A549 (cell line): ENCODE measurements at regions not wholly inside any gene's neighbourhood (a gene's known extent, or its start where the extent isn't known, plus 50 kb on each side); places are given as distances from the start of the nearest gene placed in this dataset.

ENCODE experiments used
- ATAC-seq, 2 experiments: fragments of 200-7000 bp in 1 of 2; fragments of >200 bp in 1 of 2; cut with Nextera tagmentation in 1 of 2; cut with Tn5 transposase in 1 of 2; 3 replicates each; pipeline versions ENCODE4 v1.8.0 to v1.9.1; 2018 to 2020; ENCODE audit warnings: mild to moderate bottlenecking in 1 of 2, moderate library complexity in 1 of 2
- CTCF ChIA-PET: fragments of 300-600 bp; sonication (Branson Sonifier 250); formaldehyde crosslinking; extraction: SDS; loops from one replicate; lab custom pipeline; 2021; ENCODE audit warnings: antibody characterized with exemption, inconsistent platforms; lab: Yijun Ruan, JAX
- POLR2A ChIA-PET: fragments of 350-600 bp; formaldehyde crosslinking; extraction: SDS; loops from one replicate; lab custom pipeline; 2021; ENCODE audit warnings: antibody characterized with exemption, inconsistent platforms; lab: Yijun Ruan, JAX
- DNase-seq, 2 experiments: peaks; one replicate each; pipeline versions ENCODE4 v3.0.0 to v3.0.0-alpha.2; 2011 to 2016; ENCODE audit warnings: low read depth in 1 of 2, low spot score in 1 of 2
- FAIRE-seq: peaks from 2 replicates; lab custom pipeline; 2011; peaks lifted over from hg19 to GRCh38; lab: Jason Lieb, UNC
- H3K27ac ChIP-seq, 2 experiments: fragments of >200 bp; sonication (Bioruptor Twin); formaldehyde crosslinking; 3 replicates each; pipeline ENCODE4 v1.5.1; 2016 to 2017
- H3K4me1 ChIP-seq: fragments of >200 bp; sonication (Bioruptor Twin); formaldehyde crosslinking; 3 replicates; pipeline ENCODE4 v1.6.1; 2016
- H3K4me2 ChIP-seq: fragments of >200 bp; sonication (Bioruptor Twin); formaldehyde crosslinking; 3 replicates; pipeline ENCODE4 v1.6.1; 2016
- H3K4me3 ChIP-seq: fragments of >200 bp; sonication (Bioruptor Twin); formaldehyde crosslinking; 3 replicates; pipeline ENCODE4 v1.5.1; 2016
- H3K9me3 ChIP-seq: fragments of >200 bp; sonication (Bioruptor Twin); formaldehyde crosslinking; 3 replicates; pipeline ENCODE4 v1.6.1; 2016
- CBX8 ChIP-seq: fragments of 200-600 bp; sonication (generic); IDR thresholded peaks from 2 replicates; pipeline ENCODE4 v1.6.1; 2016
- CHD2 ChIP-seq: fragments of 150-350 bp; IDR thresholded peaks from 2 replicates; pipeline ENCODE4 v1.6.1; 2014; ENCODE audit warnings: low read length; ENCODE audit not compliant: partially characterized antibody
- CHD4 ChIP-seq: fragments of 200-600 bp; sonication (generic); IDR thresholded peaks from 2 replicates; pipeline ENCODE4 v1.6.1; 2016; ENCODE audit warnings: antibody characterized with exemption, mild to moderate bottlenecking, borderline replicate concordance
- ESRRA ChIP-seq: fragments of 150-350 bp; IDR thresholded peaks from 2 replicates; pipeline ENCODE4 v1.6.1; 2014; ENCODE audit warnings: mild to moderate bottlenecking, low read length, borderline replicate concordance
- FOSB ChIP-seq: fragments of 250-450 bp; sonication (Bioruptor Pico); IDR thresholded peaks from 2 replicates; pipeline ENCODE4 v1.5.0; 2020; ENCODE audit warnings: mild to moderate bottlenecking, moderate library complexity
- FOSL2 ChIP-seq, 2 experiments: fragments of 450-650 bp in 1 of 2; fragments of >200 bp in 1 of 2; sonication (Bioruptor Twin) in 1 of 2; formaldehyde crosslinking; IDR thresholded peaks; 2 replicates each; pipeline versions ENCODE4 v1.5.0 to v1.6.1; 2016 to 2020; ENCODE audit warnings: mild to moderate bottlenecking in 1 of 2, moderate library complexity in 1 of 2
- GATA3 ChIP-seq: IDR thresholded peaks from 2 replicates; pipeline ENCODE4 v1.6.1; 2012; ENCODE audit warnings: borderline replicate concordance
- HOXA7 ChIP-seq: fragments of 250-450 bp; sonication (Bioruptor Pico); IDR thresholded peaks from 2 replicates; pipeline ENCODE4 v1.5.0; 2020; ENCODE audit warnings: mild to moderate bottlenecking, moderate library complexity
- HOXB13 ChIP-seq: fragments of 250-450 bp; sonication (Bioruptor Pico); IDR thresholded peaks from 2 replicates; pipeline ENCODE4 v1.5.0; 2020; ENCODE audit warnings: low read depth, mild to moderate bottlenecking, moderate library complexity
- JUN ChIP-seq, 2 experiments: fragments of >200 bp; sonication (Bioruptor Twin); formaldehyde crosslinking; IDR thresholded peaks; 2 replicates in 1 of 2; 3 replicates in 1 of 2; pipeline ENCODE4 v1.6.1; 2016 to 2017
- KDM1A ChIP-seq: fragments of 200-600 bp; sonication (generic); IDR thresholded peaks from 2 replicates; pipeline ENCODE4 v1.6.1; 2016; ENCODE audit warnings: low read depth, mild to moderate bottlenecking
- NPAS2 ChIP-seq: fragments of 250-450 bp; sonication (Bioruptor Pico); IDR thresholded peaks from 2 replicates; pipeline ENCODE4 v1.8.0; 2022; ENCODE audit warnings: mild to moderate bottlenecking, moderate library complexity, borderline replicate concordance
- PBX3 ChIP-seq: IDR thresholded peaks from 2 replicates; pipeline ENCODE4 v1.6.1; 2012
- POLR2A ChIP-seq: IDR thresholded peaks from 2 replicates; pipeline ENCODE4 v1.6.1; 2012; ENCODE audit warnings: mild to moderate bottlenecking, low read length
- POLR2AphosphoS2 ChIP-seq: conservative IDR thresholded peaks from 2 replicates; pipeline ENCODE4 v1.6.1; 2012; ENCODE audit warnings: low read length, improper control_type of control experiment, inconsistent platforms
- RAD21 ChIP-seq, 2 experiments: fragments of >200 bp in 1 of 2; sonication (Bioruptor Twin) in 1 of 2; formaldehyde crosslinking in 1 of 2; IDR thresholded peaks in 1 of 2; conservative IDR thresholded peaks in 1 of 2; 2 replicates in 1 of 2; 3 replicates in 1 of 2; pipeline ENCODE4 v1.6.1; 2012 to 2018; ENCODE audit warnings: inconsistent platforms in 1 of 2
- RCOR1 ChIP-seq: fragments of 150-350 bp; IDR thresholded peaks from 2 replicates; pipeline ENCODE4 v1.6.1; 2014; ENCODE audit warnings: antibody characterized with exemption, low read length, low read depth
- RFX5 ChIP-seq: fragments of 450-650 bp; IDR thresholded peaks from 2 replicates; pipeline ENCODE4 v1.7.1; 2014; ENCODE audit warnings: antibody characterized with exemption, mild to moderate bottlenecking, moderate library complexity
- RNF2 ChIP-seq: fragments of 200-600 bp; sonication (generic); IDR thresholded peaks from 2 replicates; pipeline ENCODE4 v1.6.1; 2016; ENCODE audit warnings: low read depth, mild to moderate bottlenecking, antibody characterized with exemption, moderate library complexity, borderline replicate concordance
- SREBF2 ChIP-seq: fragments of 450-650 bp; IDR thresholded peaks from 2 replicates; pipeline ENCODE4 v1.6.1; 2014; ENCODE audit warnings: mild to moderate bottlenecking, moderate library complexity
- TFCP2L1 ChIP-seq: fragments of 250-450 bp; sonication (Bioruptor Pico); IDR thresholded peaks from 2 replicates; pipeline ENCODE4 v1.5.0; 2021; ENCODE audit warnings: mild to moderate bottlenecking
- USF2 ChIP-seq: fragments of 450-650 bp; IDR thresholded peaks from 2 replicates; pipeline ENCODE4 v1.6.1; 2014; ENCODE audit warnings: antibody characterized with exemption
- ZC3H11A ChIP-seq: fragments of 450-650 bp; IDR thresholded peaks from 2 replicates; pipeline ENCODE4 v1.6.1; 2014; ENCODE audit warnings: antibody characterized with exemption, mild to moderate bottlenecking
- ZNF302 ChIP-seq: fragments of 250-450 bp; sonication (Bioruptor Pico); IDR thresholded peaks from 2 replicates; pipeline ENCODE4 v1.9.0; 2021; ENCODE audit warnings: inconsistent platforms, mild to moderate bottlenecking, moderate library complexity
- WGBS: methylation state at CpG from one replicate; pipeline ENCODE4 v1.1.6; 2017; ENCODE audit errors: missing lambda C conversion rate; 5-methylcytosine and 5-hydroxymethylcytosine counted together
- TF ChIP-seq, protein P1 (sequence below): fragments of 250-450 bp; sonication (Bioruptor Pico); IDR thresholded peaks from 2 replicates; pipeline ENCODE4 v1.5.0; 2021; ENCODE audit warnings: mild to moderate bottlenecking, moderate library complexity, borderline replicate concordance
- TF ChIP-seq, protein P2 (sequence below): fragments of 250-450 bp; sonication (Bioruptor Pico); IDR thresholded peaks from 2 replicates; pipeline ENCODE4 v1.5.0; 2020; ENCODE audit warnings: low read depth, mild to moderate bottlenecking, moderate library complexity

DNA sequence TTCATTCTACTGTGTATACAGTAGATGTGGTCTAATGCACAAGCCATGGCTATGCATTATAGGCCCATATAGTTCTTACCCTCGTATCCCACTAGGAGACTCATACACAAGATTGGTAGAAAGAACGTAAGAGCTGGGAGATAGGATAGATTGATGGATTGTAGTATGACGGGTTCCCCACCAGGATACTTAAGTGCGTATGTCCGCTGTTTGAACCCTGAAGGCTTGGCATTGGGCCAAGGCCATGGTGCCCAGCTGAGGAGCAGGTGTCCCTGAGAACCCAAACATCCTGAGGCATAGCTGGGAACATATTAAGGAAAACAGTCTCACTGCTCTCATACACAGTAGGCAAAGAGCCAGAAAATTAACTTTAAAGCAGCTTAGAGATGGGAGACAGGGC, 617.5 kb upstream of the KLF12 start:
- CTCF ChIA-PET, result no interaction called here

DNA sequence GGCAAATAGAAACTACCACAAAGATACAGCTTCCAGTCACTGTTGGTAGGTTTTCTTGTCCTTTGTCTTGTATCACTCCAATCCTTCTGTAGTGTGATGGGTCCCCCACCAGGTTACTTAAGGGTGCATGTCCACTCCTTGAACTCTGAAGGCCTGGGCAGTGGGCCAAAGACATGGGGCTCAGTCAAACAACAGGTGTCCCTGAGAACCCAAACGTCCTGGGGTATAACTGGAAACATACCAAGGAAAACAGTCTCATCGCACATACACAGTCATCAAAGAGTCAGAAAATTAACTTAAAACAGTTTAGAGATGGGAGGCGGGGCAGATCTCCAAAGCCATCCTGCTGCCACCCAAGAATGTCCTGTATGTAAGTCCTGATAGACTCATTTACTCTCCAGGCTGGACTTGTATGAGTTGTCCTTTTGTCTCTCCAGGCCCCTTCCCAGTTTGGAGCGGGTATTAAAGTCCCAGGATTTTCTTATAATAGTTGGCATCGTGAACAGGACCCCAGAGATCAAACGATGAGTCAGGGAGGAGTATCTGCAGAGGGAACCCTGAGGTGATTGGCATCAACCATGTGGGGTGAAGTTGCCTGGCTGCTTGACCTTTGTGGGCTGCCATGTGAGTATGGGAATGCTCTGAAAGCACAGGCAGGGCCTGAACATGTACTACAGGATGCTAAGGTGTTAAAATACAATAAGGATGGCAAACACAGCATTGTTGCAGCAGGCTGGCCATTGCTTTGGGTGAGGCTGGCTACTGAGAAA, 613.2 kb upstream of the KLF12 start:
- ChIA-PET POLR2A (no interaction called here), CTCF (no interaction called here)
- H3K4me3 ChIP-seq, result no peak overlapping the region
- DNase-seq (no peak), FAIRE-seq (no peak), ATAC-seq (no peak)
- WGBS, result 42% methylated on average over 6 of the region's 6 CpGs
- H3K9me3 ChIP-seq, result no peaks in the 10 kb centered on the region
- no peak overlapping the region for H3K27ac ChIP-seq
- H3K4me2 ChIP-seq, result no peak overlapping the region
- H3K4me1 ChIP-seq, result no peaks in the 10 kb centered on the region
- no peak for TF ChIP-seq CHD2
- TF ChIP-seq, protein P1, sequence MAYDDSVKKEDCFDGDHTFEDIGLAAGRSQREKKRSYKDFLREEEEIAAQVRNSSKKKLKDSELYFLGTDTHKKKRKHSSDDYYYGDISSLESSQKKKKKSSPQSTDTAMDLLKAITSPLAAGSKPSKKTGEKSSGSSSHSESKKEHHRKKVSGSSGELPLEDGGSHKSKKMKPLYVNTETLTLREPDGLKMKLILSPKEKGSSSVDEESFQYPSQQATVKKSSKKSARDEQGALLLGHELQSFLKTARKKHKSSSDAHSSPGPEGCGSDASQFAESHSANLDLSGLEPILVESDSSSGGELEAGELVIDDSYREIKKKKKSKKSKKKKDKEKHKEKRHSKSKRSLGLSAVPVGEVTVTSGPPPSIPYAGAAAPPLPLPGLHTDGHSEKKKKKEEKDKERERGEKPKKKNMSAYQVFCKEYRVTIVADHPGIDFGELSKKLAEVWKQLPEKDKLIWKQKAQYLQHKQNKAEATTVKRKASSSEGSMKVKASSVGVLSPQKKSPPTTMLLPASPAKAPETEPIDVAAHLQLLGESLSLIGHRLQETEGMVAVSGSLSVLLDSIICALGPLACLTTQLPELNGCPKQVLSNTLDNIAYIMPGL (CRISPR knock-in tag), result no peak
- TF ChIP-seq JUN (IDR thresholded peaks at IDR 0.05), result no peak
- TF ChIP-seq RCOR1, result no peak
- no peak for TF ChIP-seq RNF2
- TF ChIP-seq ZC3H11A, result no peak
- TF ChIP-seq ZNF302 (CRISPR knock-in tag), result no peak
- TF ChIP-seq FOSL2 (IDR thresholded peaks at IDR 0.05), result no peak
- TF ChIP-seq FOSL2 (CRISPR knock-in tag; IDR thresholded peaks at IDR 0.05), result no peak
- TF ChIP-seq RFX5, result no peak
- no peak for TF ChIP-seq CHD4
- TF ChIP-seq KDM1A, result no peak
- TF ChIP-seq CBX8, result no peak
- TF ChIP-seq GATA3, result no peak
- no peak for TF ChIP-seq ESRRA
- no peak for TF ChIP-seq RAD21 (conservative IDR thresholded peaks at IDR 0.05 in 1 of 2, IDR thresholded peaks at IDR 0.05 in 1 of 2)
- TF ChIP-seq FOSB (CRISPR knock-in tag), result no peak
- TF ChIP-seq SREBF2, result no peak
- TF ChIP-seq PBX3, result no peak
- no peak for TF ChIP-seq NPAS2 (CRISPR knock-in tag)

More for the DNA sequence above, 617.5 kb upstream of the KLF12 start:
- Histone ChIP-seq H3K4me1 (no peaks in the 10 kb centered on the region), H3K27ac (no peak overlapping the region), H3K9me3 (no peaks in the 10 kb centered on the region), H3K4me3 (no peak overlapping the region), H3K4me2 (no peak overlapping the region)
- POLR2A ChIA-PET, result no interaction called here
- DNase-seq, result no peak
- no peak for ATAC-seq
- FAIRE-seq, result no peak
- 92% methylated on average over 5 of the region's 5 CpGs for WGBS
- TF ChIP-seq RAD21 (conservative IDR thresholded peaks at IDR 0.05 in 1 of 2, IDR thresholded peaks at IDR 0.05 in 1 of 2), result no peak

- Histone ChIP-seq H3K9me3 (no peaks in the 10 kb centered on the region), H3K4me2 (no peak overlapping the region), H3K27ac (no peak overlapping the region), H3K4me1 (no peaks in the 10 kb centered on the region), H3K4me3 (no peak overlapping the region)
- FAIRE-seq (no peak), ATAC-seq (no peak), DNase-seq (no peak)
- TF ChIP-seq RCOR1, result no peak
- TF ChIP-seq USF2, result no peak
- no peak for TF ChIP-seq JUN (IDR thresholded peaks at IDR 0.05)
- TF ChIP-seq POLR2AphosphoS2, result no peak
- TF ChIP-seq TFCP2L1 (CRISPR knock-in tag), result no peak
- no peak for TF ChIP-seq POLR2A
- TF ChIP-seq HOXB13, result no peak
- TF ChIP-seq FOSB (CRISPR knock-in tag), result no peak
- TF ChIP-seq, protein P2, sequence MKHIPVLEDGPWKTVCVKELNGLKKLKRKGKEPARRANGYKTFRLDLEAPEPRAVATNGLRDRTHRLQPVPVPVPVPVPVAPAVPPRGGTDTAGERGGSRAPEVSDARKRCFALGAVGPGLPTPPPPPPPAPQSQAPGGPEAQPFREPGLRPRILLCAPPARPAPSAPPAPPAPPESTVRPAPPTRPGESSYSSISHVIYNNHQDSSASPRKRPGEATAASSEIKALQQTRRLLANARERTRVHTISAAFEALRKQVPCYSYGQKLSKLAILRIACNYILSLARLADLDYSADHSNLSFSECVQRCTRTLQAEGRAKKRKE (CRISPR knock-in tag), result no peak
- TF ChIP-seq HOXA7 (CRISPR knock-in tag), result no peak
- TF ChIP-seq, protein P1 (CRISPR knock-in tag), result no peak
- 39% methylated on average over 3 of the region's 3 CpGs for WGBS
- POLR2A ChIA-PET, result no interaction called here
- CTCF ChIA-PET, result no interaction called here
Observed at GRCh38 chr13:74743992-74744391, 609.8 kb upstream of the KLF12 start.
